ENCODE measurements at regions not wholly inside any gene's neighbourhood (a gene's known extent, or its start where the extent isn't known, plus 50 kb on each side); places are given as distances from the start of the nearest gene placed in this dataset.

GRCh38 chr7:42414028-42414427 lies 177.0 kb upstream of the GLI3 start:
- in situ Hi-C loops (cut with HindIII; ENCODE audit: low sequenced_read_pairs), result no loop called here
- no peak overlapping the region for H3K4me3 ChIP-seq (ENCODE audit: low read depth, low read length)
- DNase-seq (ENCODE audit: low read depth, low spot score), result no peak
- TF ChIP-seq CTCF (IDR thresholded peaks at IDR 0.05; ENCODE audit: low read depth, low read length), result no peak

GRCh38 chr7:42409296-42409695 lies 172.3 kb upstream of the GLI3 start:
- no peak overlapping the region for H3K4me3 ChIP-seq (ENCODE audit: low read depth, low read length)
- no peak for TF ChIP-seq CTCF (IDR thresholded peaks at IDR 0.05; ENCODE audit: low read depth, low read length)
- in situ Hi-C loops (cut with HindIII; ENCODE audit: low sequenced_read_pairs), result no loop called here
- no peak for DNase-seq (ENCODE audit: low read depth, low spot score)

- TF ChIP-seq CTCF (IDR thresholded peaks at IDR 0.05; ENCODE audit: low read depth, low read length), result no peak
- no peak overlapping the region for H3K4me3 ChIP-seq (ENCODE audit: low read depth, low read length)
- DNase-seq (ENCODE audit: low read depth, low spot score), result no peak
- in situ Hi-C loops (cut with HindIII; ENCODE audit: low sequenced_read_pairs), result no loop called here
Observed at GRCh38 chr7:42407833-42408232, 170.8 kb upstream of the GLI3 start.

- no peak for DNase-seq (ENCODE audit: low read depth, low spot score)
- H3K4me3 ChIP-seq (ENCODE audit: low read depth, low read length), result no peak overlapping the region
- TF ChIP-seq CTCF (IDR thresholded peaks at IDR 0.05; ENCODE audit: low read depth, low read length), result no peak
- in situ Hi-C loops (cut with HindIII; ENCODE audit: low sequenced_read_pairs), result no loop called here
Observed at GRCh38 chr7:42407021-42407710, 170.2 kb upstream of the GLI3 start.

- no peak for TF ChIP-seq CTCF (IDR thresholded peaks at IDR 0.05; ENCODE audit: low read depth, low read length)
- in situ Hi-C loops (cut with HindIII; ENCODE audit: low sequenced_read_pairs), result no loop called here
- H3K4me3 ChIP-seq (ENCODE audit: low read depth, low read length), result no peak overlapping the region
- no peak for DNase-seq (ENCODE audit: low read depth, low spot score)
Observed at GRCh38 chr7:42406358-42406757, 169.3 kb upstream of the GLI3 start.

- DNase-seq (ENCODE audit: low read depth, low spot score), result no peak
- TF ChIP-seq CTCF (IDR thresholded peaks at IDR 0.05; ENCODE audit: low read depth, low read length), result no peak
Observed at GRCh38 chr7:42405782-42406181, 168.8 kb upstream of the GLI3 start.

More at GRCh38 chr7:42405782-42406181, 168.8 kb upstream of the GLI3 start:
- no peak overlapping the region for H3K4me3 ChIP-seq (ENCODE audit: low read depth, low read length)
- in situ Hi-C loops (cut with HindIII; ENCODE audit: low sequenced_read_pairs), result no loop called here

Data from astrocyte of the spinal cord (primary cell).